ENCODE measurements at regions not wholly inside any gene's neighbourhood (a gene's known extent, or its start where the extent isn't known, plus 50 kb on each side); places are given as distances from the start of the nearest gene placed in this dataset.

GRCh38 chr18:54713386-54713785, 114.9 kb upstream of the RAB27B start:
- Histone ChIP-seq H3K4me2 (ENCODE audit: low read length) (no peak overlapping the region), H3K4me3 (ENCODE audit: low read depth, low read length, poor library complexity, severe bottlenecking) (no peak overlapping the region), H4K20me1 (ENCODE audit: insufficient read depth, low read length) (no peaks in the 10 kb centered on the region), H3K36me3 (ENCODE audit: insufficient read depth, low read length) (no peaks in the 10 kb centered on the region), H3F3A (ENCODE audit: insufficient read depth, low read length) (no peaks in the 10 kb centered on the region), H3K9ac (ENCODE audit: low read length) (no peak overlapping the region), H3K27ac (ENCODE audit: low read depth, low read length, poor library complexity, severe bottlenecking) (no peak overlapping the region), H3K9me3 (ENCODE audit: low read length) (no peaks in the 10 kb centered on the region), H3K4me1 (ENCODE audit: insufficient read depth, low read length, severe bottlenecking) (no peaks in the 10 kb centered on the region), H3K79me2 (ENCODE audit: insufficient read depth, low read length) (no peaks in the 10 kb centered on the region), H3K27me3 (ENCODE audit: insufficient read depth, low read length) (no peaks in the 10 kb centered on the region), H2AFZ (ENCODE audit: low read length) (no peak overlapping the region), H3K9me2 (ENCODE audit: low read depth, low read length) (no peaks in the 10 kb centered on the region)
- TF ChIP-seq EZH2 (IDR thresholded peaks at IDR 0.05; ENCODE audit: borderline replicate concordance, low read length): no peak

GRCh38 chr18:54714851-54715250, 113.4 kb upstream of the RAB27B start:
- Histone ChIP-seq H3K9me3 (ENCODE audit: low read length) (no peaks in the 10 kb centered on the region), H2AFZ (ENCODE audit: low read length) (no peak overlapping the region), H3K9me2 (ENCODE audit: low read depth, low read length) (no peaks in the 10 kb centered on the region), H4K20me1 (ENCODE audit: insufficient read depth, low read length) (no peaks in the 10 kb centered on the region), H3K36me3 (ENCODE audit: insufficient read depth, low read length) (no peaks in the 10 kb centered on the region), H3F3A (ENCODE audit: insufficient read depth, low read length) (no peaks in the 10 kb centered on the region), H3K4me1 (ENCODE audit: insufficient read depth, low read length, severe bottlenecking) (no peaks in the 10 kb centered on the region), H3K4me3 (ENCODE audit: low read depth, low read length, poor library complexity, severe bottlenecking) (no peak overlapping the region), H3K9ac (ENCODE audit: low read length) (no peak overlapping the region), H3K79me2 (ENCODE audit: insufficient read depth, low read length) (no peaks in the 10 kb centered on the region), H3K27me3 (ENCODE audit: insufficient read depth, low read length) (no peaks in the 10 kb centered on the region), H3K27ac (ENCODE audit: low read depth, low read length, poor library complexity, severe bottlenecking) (no peak overlapping the region), H3K4me2 (ENCODE audit: low read length) (no peak overlapping the region)
- no peak for TF ChIP-seq CTCF (IDR thresholded peaks at IDR 0.05; ENCODE audit: low read length)
- TF ChIP-seq EZH2 (IDR thresholded peaks at IDR 0.05; ENCODE audit: borderline replicate concordance, low read length): no peak

- no peaks in the 10 kb centered on the region for H3K9me3 ChIP-seq (ENCODE audit: low read length)
- no peak for TF ChIP-seq CTCF (IDR thresholded peaks at IDR 0.05; ENCODE audit: low read length)
- TF ChIP-seq EZH2 (IDR thresholded peaks at IDR 0.05; ENCODE audit: borderline replicate concordance, low read length): no peak
- H3K27ac ChIP-seq (ENCODE audit: low read depth, low read length, poor library complexity, severe bottlenecking): no peak overlapping the region
- no peak overlapping the region for H3K9ac ChIP-seq (ENCODE audit: low read length)
- no peak overlapping the region for H3K4me3 ChIP-seq (ENCODE audit: low read depth, low read length, poor library complexity, severe bottlenecking)
- no peak overlapping the region for H2AFZ ChIP-seq (ENCODE audit: low read length)
- H3K79me2 ChIP-seq (ENCODE audit: insufficient read depth, low read length): no peaks in the 10 kb centered on the region
- H3F3A ChIP-seq (ENCODE audit: insufficient read depth, low read length): no peaks in the 10 kb centered on the region
- no peaks in the 10 kb centered on the region for H3K9me2 ChIP-seq (ENCODE audit: low read depth, low read length)
- no peaks in the 10 kb centered on the region for H3K36me3 ChIP-seq (ENCODE audit: insufficient read depth, low read length)
- no peaks in the 10 kb centered on the region for H3K4me1 ChIP-seq (ENCODE audit: insufficient read depth, low read length, severe bottlenecking)
- no peaks in the 10 kb centered on the region for H3K27me3 ChIP-seq (ENCODE audit: insufficient read depth, low read length)
- H4K20me1 ChIP-seq (ENCODE audit: insufficient read depth, low read length): no peaks in the 10 kb centered on the region
- H3K4me2 ChIP-seq (ENCODE audit: low read length): no peak overlapping the region
These were observed 111.7 kb upstream of the RAB27B start for GRCh38 chr18:54716586-54716985.

GRCh38 chr18:54717673-54718407, 110.4 kb upstream of the RAB27B start:
- no peak overlapping the region for H3K27ac ChIP-seq (ENCODE audit: low read depth, low read length, poor library complexity, severe bottlenecking)
- no peaks in the 10 kb centered on the region for H4K20me1 ChIP-seq (ENCODE audit: insufficient read depth, low read length)
- no peaks in the 10 kb centered on the region for H3K4me1 ChIP-seq (ENCODE audit: insufficient read depth, low read length, severe bottlenecking)
- TF ChIP-seq CTCF (IDR thresholded peaks at IDR 0.05; ENCODE audit: low read length) (no peak), EZH2 (IDR thresholded peaks at IDR 0.05; ENCODE audit: borderline replicate concordance, low read length) (no peak)
- no peak overlapping the region for H2AFZ ChIP-seq (ENCODE audit: low read length)
- H3K4me2 ChIP-seq (ENCODE audit: low read length): no peak overlapping the region
- no peak overlapping the region for H3K9ac ChIP-seq (ENCODE audit: low read length)
- no peaks in the 10 kb centered on the region for H3K27me3 ChIP-seq (ENCODE audit: insufficient read depth, low read length)
- no peaks in the 10 kb centered on the region for H3K9me2 ChIP-seq (ENCODE audit: low read depth, low read length)
- no peaks in the 10 kb centered on the region for H3K36me3 ChIP-seq (ENCODE audit: insufficient read depth, low read length)
- no peaks in the 10 kb centered on the region for H3K9me3 ChIP-seq (ENCODE audit: low read length)
- no peaks in the 10 kb centered on the region for H3F3A ChIP-seq (ENCODE audit: insufficient read depth, low read length)
- H3K4me3 ChIP-seq (ENCODE audit: low read depth, low read length, poor library complexity, severe bottlenecking): no peak overlapping the region
- H3K79me2 ChIP-seq (ENCODE audit: insufficient read depth, low read length): no peaks in the 10 kb centered on the region
